Stimulated activated CD8-positive, alpha-beta memory T cell treated with anti-CD3 and anti-CD28 coated beads, Interleukin-15, amount 100 ng/mL, for 4 hours (primary cell): ENCODE measurements at regions not wholly inside any gene's neighbourhood (a gene's known extent, or its start where the extent isn't known, plus 50 kb on each side); places are given as distances from the start of the nearest gene placed in this dataset.
"Not testable (repeated sequence)": the region's sequence is repeated elsewhere in the genome, so short reads cannot be mapped to it uniquely, and the experiment has no call there.

ENCODE experiments used
- DNase-seq, 2 donors: peaks; one replicate each; pipeline ENCODE4 v3.0.0-alpha.2; 2020; ENCODE audit warnings: low read depth in 2 of 2

DNA sequence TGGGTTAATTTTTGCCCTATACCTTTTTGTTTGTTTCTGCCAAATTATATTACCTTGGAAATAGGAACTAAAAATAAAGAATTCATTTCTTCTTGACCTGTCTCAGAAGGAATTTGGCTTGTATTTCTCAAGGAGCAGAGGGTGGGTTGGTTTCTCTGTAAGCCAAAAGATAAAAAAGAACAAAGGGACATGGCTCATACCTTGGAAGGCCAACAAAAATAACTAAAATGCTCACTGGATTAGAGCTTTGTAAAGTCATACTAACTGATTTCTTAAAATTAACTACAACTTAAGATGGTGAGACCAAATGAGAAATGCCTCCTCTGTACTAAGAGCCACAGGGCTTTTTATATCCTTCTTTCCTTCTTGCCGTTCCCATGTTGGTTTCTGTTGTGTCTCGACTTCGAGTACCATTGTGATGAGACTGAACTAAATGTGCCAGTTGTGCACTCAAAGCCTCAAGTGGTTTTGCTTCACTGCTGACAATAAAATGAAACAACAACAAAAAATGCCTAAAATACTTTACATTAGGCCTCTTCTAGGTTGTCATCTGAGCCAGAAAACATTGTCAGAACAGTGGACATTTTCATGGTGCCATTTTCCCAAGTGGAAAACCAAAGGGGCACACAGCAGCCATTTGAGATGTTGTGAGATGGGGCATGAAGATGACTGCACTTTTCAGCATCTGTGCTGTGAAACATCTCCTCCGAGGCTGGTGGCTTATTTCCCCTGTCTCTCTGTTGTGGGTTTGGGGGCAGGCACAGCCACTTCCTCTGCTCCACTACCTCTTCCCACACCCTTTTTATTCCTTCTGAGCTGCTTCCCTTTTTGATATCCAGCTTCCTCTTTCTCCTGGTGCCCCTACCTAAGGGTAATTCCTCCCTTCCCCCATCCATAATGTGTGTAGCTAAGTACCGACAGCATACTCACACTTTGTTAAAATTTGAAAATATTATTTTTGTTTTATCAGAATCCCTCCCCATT, 51.8 kb upstream of the AGR3 start:
- no peak for DNase-seq

DNA sequence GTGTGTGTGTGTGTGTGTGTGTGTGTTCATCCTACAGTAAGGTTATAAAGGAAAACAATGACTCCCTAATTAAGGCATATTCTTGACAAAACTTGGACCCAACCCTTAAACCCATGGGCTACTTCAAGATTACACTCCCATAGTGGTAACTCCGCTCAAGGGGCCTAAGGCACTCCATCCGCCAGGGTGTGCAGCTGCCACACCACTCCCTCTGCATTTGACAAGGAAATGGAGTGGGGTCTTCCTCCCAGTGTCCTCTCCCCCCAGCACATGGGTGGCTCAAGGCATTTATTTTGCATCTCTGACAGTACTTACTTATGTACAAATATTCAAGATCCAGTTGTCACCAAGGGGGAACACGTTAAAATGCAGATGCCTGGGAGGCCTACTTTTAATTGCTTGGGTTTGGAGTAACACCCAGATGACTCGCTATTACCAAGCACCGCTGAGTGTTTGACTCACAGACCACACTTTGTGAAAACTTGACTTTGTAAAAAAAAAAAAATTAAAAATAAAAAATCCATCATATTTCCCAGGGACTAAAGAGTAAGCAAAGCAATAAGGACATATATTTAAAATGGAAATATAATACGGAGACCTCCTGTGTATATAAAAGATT, 53.0 kb upstream of the AGR3 start:
- no peak for DNase-seq

DNA sequence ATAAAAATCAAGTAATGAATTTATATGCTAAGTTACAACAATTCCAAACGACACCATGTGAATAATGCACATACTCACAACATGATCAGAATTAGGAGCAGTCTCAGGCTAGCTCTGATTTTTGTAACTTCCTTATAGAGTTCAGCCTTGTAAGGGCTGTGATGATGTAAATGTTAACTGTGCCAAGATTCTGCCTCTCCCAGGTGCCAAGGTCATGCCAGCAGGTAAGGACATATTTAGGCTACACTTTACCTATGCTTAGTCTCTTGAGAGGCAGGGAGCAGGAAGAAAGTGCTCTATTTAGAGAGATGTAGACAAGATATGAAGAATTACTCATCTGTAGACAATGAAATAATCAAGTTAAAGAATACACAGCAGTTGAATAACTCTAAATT, 53.6 kb upstream of the AGR3 start:
- DNase-seq, result no peak

DNA sequence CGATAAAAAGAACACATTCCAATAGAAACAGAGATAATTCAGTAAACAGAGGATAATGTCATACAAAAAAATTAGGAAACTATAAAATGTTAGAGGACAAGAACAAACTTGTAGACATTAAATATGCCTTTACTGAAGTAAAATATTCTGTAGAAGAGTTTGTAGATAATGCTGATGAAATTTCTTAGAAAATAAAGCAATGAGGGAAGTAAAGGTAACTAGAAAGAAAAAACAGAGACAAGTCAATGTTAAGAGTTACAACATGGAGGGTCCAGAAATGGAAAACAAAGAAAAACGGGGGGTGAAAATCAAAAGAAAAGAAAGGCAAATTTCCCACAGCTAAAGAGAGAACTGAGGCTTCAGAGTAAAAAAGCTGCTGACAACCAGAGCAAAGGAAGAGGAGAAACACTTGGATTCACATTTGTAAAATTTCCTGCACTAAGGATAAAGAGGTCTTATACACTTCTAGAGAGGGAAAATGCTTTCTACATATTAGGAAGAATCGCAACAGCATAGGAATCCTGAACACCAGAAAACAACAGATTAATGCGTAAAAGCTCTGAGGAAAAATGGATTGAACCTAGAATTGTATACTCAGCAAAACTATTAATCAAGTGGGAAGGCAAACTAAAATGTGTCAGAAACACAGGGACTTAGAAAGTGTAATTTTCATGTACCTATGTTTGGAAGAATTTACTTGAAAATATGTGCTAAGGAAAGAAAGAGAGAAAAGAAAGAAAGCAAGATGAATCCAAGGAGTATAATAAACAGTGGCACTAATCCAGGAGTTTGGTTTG, 55.0 kb upstream of the AGR3 start:
- no peak for DNase-seq

DNA sequence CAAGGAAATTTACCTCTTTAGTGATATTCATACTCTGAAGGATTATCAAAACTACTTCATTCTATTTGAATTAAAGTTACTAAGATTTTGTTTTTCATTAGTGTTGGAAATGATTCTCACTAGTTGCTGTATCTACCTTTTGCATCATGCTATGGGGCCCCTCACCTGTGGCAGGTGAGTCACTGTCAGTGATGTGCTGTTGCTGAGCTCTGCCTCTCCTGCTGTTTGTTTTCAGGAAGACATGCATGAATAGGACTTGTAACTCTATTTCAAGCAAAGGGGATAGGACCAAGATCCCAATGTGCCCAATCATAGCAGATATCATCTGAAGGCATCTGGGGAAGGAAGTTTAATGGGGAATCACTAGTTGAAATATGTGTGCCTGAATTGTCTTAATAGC, 57.4 kb upstream of the AGR3 start:
- no peak for DNase-seq

DNA sequence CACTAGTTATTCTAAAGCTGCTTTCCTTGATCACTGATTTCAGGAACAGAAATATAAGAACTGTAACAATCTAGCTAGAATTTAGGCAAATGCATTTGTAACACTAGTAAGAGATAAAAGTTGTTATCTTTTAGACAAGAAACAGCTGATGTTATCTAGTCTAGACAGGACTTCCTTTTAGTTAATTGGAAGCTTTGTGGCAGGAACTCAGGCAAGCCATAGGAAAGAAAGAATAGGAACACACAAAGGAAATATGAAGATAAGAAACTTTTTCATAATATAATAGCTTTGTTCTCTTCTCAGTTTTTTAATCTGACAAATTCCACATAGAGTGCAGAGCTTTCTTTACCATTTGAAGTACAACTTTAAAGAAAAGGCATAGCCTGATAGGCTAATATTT, 59.0 kb upstream of the AGR3 start:
- DNase-seq, result no peak

DNA sequence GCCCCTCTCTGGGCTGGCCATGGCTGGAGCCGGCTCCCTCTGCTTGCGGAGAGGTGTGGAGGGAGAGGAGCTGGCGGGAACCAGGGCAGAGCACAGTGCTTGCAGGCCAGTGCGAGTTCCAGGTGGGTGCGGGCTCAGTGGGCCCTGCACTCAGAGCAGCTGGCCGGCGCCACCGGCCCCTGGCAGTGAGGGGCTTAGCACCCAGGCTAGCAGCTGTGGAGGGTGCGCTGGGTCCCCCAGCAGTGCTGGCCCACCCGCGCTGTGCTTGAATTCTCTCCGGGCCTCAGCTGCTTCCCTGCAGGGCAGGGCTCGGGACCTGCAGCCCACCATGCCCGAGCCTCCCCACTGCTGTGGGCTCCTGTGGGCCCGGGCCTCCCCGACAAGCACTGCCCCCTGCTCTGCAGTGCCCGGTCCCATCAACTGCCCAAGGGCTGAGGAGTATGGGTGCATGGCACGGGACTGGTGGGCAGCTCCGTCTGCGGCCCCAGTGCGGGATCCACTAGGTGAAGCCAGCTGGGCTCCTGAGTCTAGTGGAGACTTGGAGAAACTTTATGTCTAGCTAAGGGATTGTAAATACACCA, 61.2 kb upstream of the AGR3 start:
- DNase-seq, result no peak

DNA sequence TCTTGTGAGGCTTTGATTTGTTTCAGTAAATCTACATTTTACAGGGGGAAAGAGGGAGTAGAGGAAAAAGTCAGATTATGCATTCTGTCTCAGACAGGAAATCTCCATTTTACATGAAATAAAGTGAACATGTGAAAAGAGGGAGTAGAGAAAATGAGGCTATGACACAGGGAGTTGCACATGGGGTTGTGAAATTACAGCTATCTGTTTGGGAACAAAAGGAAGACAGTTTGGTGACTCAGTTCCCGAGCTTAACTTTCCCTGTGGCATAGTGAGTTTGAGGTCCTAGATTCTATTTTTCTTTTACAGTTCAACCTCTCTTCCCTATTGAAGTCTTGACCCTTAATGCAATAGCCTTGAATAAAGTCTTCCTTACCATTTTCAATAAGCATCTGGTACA, 63.2 kb upstream of the AGR3 start:
- DNase-seq, result no peak

DNA sequence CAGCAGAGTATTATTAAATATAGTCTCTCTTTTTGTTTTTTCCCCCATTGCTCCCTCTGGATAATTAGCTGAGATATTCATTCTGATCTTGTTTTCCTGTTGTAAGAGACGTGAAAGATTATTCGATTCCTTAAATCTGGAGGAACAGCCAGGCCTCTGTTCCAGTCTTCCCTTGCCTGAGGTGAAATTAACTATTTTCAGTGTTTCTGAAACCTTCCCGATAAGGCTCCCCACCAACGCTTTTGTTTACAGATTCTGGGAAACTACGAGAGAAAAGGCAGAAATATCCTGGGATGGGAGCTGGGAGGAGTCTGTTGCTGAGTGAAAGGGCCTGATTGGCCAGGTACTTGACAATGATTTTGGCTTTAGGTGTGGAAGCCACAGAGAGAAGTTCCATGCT, 63.6 kb upstream of the AGR3 start:
- no peak for DNase-seq

DNA sequence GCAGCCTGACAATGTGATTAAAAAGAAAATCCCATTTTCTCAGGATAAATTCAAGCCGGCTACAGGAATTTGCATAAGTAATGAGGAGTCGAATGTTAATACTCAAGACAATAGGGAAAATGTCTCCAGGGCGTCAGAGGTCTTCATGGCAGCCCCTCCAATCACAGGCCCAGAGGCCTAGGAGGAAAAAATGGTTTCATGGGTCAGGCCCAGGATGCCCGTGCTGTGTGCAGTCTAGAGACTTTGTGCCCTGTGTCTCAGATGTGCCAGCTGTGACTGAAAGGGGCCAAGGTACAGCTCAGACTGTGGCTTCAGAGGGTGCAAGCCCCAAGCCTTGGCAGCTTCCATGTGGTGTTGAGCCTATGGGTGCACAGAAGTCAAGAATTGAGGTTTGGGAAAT, 66.3 kb upstream of the AGR3 start:
- DNase-seq, result not testable (repeated sequence)

DNA sequence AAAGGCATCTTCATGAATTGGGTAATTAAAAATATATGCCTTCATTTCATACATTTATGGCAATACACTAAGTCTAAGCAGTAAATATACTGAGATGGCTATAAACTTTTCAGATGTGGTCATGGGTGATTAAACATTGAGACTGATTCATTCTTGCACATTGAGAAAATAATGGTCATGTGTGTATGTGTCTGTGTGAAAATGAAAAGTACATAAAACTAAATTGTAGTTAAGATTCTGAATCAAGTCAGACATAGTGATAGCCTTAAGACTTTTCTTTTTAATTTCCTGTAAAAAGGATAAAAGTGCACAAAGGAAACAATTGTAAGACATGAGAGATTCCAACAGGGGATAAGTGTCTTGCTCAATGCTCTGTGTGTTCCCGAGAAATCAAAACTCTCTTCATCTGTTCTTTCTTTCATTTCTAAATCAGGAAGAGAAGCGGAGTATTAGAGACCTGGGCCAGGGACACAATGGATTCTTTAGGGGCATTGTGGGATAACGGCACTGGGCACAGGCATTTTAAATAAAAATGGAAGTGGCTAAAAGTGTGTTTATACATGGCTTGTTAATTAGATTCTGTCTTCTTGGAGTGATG, 69.8 kb upstream of the AGR3 start:
- no peak for DNase-seq

DNA sequence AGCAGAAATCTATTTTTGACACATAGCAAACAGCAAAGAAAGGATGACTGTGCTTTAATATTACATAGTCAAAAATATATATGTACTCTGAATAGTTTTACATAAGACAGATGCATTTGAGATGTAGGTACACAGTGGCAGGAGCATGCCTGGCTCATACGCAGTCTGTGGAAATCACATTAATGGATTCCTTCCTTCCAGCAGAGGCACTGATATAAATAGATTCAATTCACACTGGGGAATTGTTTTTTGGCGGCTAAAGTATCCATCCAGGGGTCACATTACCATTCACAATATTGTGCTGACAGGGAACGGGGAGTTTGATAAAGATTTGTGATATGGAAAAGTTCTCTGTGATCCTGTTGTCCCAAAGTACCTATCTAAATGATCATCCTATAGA, 72.5 kb upstream of the AGR3 start:
- DNase-seq, result no peak

DNA sequence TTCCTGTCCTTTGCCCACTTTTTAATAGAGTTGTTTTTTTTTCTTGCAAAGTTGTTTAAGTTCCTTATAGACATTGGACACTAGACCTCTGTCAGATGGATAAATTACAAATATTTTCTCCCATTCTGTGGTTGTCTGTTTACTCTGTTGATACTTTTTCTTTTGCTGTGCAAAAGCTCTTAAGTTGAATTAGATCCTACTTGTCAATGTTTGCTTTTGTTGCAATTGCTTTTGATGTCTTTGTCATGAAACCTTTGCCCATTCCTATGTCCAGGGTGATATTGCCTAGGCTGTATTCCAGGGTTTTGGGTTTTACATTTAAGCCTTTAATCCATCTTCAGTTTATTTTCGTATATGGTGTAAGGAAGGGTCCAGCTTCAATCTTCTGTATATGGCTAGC, 76.9 kb upstream of the AGR3 start:
- DNase-seq, result no peak

DNA sequence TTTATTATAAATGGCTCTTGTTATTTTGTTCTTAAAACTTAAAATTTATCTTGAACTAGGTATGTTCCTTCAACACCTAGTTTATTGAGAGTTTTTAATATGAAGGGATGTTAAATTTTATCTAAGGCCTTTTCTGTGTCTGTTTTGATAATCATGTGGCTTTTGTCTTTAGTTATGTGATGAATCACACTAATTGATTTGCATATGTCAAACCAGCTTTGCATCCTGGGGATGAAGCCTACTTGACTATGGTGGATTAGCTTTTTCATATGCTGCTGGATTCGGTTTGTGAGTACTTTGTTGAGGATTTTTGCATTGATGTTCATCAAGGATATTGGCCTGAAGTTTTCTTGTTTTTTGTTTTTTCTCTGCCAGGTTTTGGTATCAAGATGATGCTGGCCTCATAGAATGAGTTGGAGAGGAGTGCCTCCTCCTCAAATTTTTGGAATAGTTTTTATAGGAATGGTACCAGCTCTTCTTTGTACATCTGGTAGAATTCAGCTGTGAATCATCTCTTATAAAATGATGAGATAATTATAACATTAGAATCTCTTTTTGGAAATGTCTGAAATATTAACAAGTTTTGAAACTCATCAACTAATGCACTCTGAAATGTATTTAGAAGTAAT, 78.7 kb upstream of the AGR3 start:
- no peak for DNase-seq

DNA sequence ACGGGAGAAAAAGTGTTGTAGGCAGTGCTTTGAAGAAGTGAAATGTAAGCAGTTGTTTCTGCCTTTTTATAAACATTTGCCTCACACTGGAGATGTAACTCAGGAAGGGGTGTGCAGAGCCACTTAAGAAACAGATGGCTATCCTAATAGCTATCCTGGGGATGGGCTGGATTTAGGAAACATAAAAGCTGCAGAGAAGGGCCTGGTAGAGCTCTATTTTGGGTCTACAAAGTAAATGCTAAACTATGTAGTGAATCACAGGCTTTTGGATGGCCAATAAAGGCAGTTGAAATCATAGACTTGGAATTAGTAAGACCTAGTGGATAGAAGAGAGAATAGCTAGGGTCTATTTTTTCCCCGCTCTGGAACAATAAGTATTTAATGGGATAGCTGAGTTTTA, 79.9 kb upstream of the AGR3 start:
- DNase-seq, result no peak

DNA sequence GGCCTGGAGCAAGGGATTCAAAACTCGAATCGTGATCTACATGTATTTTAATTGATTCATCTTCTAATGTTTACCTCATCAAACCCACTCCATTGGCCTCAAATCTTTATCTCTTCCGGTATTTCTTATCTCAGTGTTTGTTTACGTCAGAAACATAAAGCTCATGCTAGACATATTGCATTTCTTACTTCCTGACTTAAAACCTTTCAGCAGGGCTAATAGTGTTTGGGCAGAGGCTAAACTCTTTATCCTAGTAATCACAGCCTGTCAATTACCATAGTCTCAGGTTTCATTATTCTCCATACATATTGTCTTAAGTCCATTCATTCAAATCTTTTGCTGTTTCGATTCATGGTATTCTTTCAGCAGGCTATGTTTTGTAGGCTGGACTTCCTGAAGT, 81.3 kb upstream of the AGR3 start:
- DNase-seq, result no peak

DNA sequence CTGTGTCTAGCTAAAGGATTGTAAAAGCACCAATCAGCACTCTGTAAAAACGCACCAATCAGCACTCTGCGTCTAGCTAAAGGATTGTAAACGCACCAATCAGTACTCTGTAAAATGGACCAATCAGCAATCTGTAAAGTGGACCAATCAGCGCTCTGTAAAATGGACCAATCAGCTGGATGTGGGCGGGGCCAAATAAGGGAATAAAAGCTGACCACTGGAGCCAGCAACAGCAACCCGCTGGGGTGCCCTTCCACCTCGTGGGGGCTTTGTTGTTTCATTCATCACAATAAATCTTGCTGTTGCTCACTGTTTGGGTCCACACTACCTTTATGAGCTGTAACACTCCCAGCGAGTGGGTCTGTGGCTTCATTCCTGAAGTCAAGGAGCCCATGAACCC, 83.9 kb upstream of the AGR3 start:
- not testable (repeated sequence) for DNase-seq

DNA sequence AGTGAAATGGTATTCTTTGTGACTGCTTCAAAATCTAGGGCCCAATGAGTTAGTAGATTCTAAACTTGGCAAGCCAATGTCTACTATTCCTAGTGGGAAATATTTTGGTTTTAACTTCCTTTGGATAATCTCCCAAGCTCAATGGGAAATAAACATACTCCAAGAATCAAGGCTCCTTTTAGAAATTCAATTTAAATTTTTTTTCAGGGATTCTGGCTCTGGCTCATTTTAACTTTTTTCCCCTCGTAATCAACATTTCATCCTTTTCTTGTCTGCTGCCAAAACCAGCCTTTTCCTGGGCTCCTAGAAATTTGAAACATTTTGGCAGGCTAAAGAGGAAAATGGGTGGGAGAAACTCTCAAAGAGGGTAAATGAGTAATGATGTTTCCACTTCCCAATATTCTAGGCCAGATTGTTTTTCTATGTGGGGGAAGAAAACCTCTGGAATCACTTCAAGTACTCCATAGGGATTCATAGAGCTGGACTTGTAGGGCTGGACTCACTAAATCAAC, 85.6 kb upstream of the AGR3 start:
- DNase-seq, result no peak

DNA sequence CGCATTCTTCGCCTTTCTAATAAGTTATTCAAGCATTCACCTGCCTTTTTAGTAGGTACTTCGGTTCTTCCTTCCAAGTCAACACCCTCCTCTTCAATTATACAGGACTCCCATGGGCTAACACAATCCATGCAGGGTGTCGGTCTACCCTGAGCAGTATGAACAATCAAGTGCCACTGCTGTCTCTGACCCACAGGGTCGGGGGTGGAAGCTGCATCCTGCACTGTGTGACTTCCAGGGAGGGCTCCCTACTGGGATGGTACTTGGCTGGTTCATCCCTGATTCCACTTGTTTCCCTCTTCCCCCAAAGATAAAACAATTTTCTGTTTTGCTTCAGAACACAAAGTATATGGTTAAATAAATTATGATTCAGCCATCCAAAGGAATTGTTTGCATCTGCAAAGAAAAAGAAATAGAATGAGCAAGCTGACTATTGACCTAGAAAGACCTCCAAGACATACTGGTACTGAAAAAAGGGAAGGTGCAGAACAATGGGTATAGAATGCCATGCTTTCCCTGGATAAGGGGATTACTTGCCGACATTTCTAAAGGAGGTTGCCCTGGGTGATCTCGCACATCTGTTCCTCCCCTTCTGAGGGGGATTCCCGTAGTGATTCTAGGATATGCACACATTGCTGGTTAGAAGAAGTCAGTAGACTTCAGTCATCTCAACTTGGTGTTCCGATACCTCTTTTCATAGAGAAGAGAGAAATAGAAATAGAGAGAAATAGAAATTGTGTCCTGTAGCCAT, 89.1 kb upstream of the AGR3 start:
- no peak for DNase-seq

DNA sequence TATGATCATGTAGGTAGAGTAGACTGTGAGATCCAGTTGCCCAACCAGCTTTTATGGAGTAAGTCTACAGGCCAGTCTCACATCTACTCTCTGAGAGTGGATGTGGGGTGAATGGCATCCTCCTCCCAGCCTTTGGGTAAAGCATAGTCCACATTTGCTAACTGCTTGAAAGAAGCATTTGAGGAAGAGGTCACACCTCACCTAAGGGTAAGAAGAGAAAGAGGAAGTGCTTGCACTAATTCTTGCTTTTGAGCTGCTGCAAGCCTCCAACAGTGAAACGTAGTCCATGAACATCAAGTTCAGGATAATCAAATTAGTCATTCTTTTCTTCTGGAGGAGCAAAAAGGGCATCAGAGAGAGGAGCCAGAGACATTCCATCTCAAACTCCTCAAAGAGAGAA, 93.9 kb upstream of the AGR3 start:
- no peak for DNase-seq
